KMS-11 (cell line): ENCODE measurements at regions not wholly inside any gene's neighbourhood (a gene's known extent, or its start where the extent isn't known, plus 50 kb on each side); places are given as distances from the start of the nearest gene placed in this dataset.

Experiments used
- H2AFZ ChIP-seq: fragments of 200-600 bp; sonication (generic); 2 replicates; pipeline ENCODE4 v1.6.1; 2016; ENCODE audit warnings: antibody characterized with exemption, mixed run types, low read depth
- H3K27ac ChIP-seq: fragments of 200-600 bp; sonication (generic); 2 replicates; pipeline ENCODE4 v1.6.1; 2016; ENCODE audit warnings: mild to moderate bottlenecking, mixed run types
- H3K27me3 ChIP-seq: fragments of 200-600 bp; sonication (generic); 2 replicates; pipeline ENCODE4 v1.6.1; 2017; ENCODE audit warnings: mild to moderate bottlenecking, low read depth, mixed run types, moderate library complexity; ENCODE audit not compliant: insufficient read depth
- H3K36me3 ChIP-seq: fragments of 200-600 bp; sonication (generic); 2 replicates; pipeline ENCODE4 v1.6.1; 2017; ENCODE audit warnings: mild to moderate bottlenecking, mixed run types; ENCODE audit not compliant: insufficient read depth
- H3K4me1 ChIP-seq: fragments of 200-600 bp; sonication (generic); 2 replicates; pipeline ENCODE4 v1.6.1; 2016; ENCODE audit warnings: mild to moderate bottlenecking, low read depth, mixed run types; ENCODE audit not compliant: poor library complexity, severe bottlenecking
- H3K4me2 ChIP-seq: fragments of 200-600 bp; sonication (generic); 2 replicates; pipeline ENCODE4 v1.7.0; 2016; ENCODE audit warnings: mild to moderate bottlenecking, mixed run types
- H3K4me3 ChIP-seq: fragments of 200-600 bp; sonication (generic); IDR thresholded peaks from 2 replicates; pipeline ENCODE4 v1.6.1; 2017; ENCODE audit warnings: low read depth, low read length, mixed read lengths; ENCODE audit not compliant: insufficient read depth
- H3K79me2 ChIP-seq: fragments of 200-600 bp; sonication (generic); 2 replicates; pipeline ENCODE4 v1.6.1; 2016; ENCODE audit warnings: low read depth, mixed run types; ENCODE audit not compliant: insufficient read depth
- H3K9ac ChIP-seq: fragments of 200-600 bp; sonication (generic); 2 replicates; pipeline ENCODE4 v1.6.1; 2016; ENCODE audit warnings: mild to moderate bottlenecking, mixed run types
- H4K20me1 ChIP-seq: fragments of 200-600 bp; sonication (generic); 2 replicates; pipeline ENCODE4 v1.6.1; 2016; ENCODE audit warnings: mild to moderate bottlenecking, mixed run types; ENCODE audit not compliant: insufficient read depth
- TF ChIP-seq, protein P1 (sequence below): fragments of 200-600 bp; sonication (generic); conservative IDR thresholded peaks from 2 replicates; pipeline ENCODE4 v1.6.1; 2017; ENCODE audit warnings: low read depth, mild to moderate bottlenecking, antibody characterized with exemption, low read length, moderate library complexity, mixed read lengths

- H3K4me3 ChIP-seq: no peak overlapping the region
- no peak overlapping the region for H3K27ac ChIP-seq
- no peak overlapping the region for H2AFZ ChIP-seq
- no peaks in the 10 kb centered on the region for H3K36me3 ChIP-seq
- H3K27me3 ChIP-seq: no peaks in the 10 kb centered on the region
- TF ChIP-seq, protein P1, sequence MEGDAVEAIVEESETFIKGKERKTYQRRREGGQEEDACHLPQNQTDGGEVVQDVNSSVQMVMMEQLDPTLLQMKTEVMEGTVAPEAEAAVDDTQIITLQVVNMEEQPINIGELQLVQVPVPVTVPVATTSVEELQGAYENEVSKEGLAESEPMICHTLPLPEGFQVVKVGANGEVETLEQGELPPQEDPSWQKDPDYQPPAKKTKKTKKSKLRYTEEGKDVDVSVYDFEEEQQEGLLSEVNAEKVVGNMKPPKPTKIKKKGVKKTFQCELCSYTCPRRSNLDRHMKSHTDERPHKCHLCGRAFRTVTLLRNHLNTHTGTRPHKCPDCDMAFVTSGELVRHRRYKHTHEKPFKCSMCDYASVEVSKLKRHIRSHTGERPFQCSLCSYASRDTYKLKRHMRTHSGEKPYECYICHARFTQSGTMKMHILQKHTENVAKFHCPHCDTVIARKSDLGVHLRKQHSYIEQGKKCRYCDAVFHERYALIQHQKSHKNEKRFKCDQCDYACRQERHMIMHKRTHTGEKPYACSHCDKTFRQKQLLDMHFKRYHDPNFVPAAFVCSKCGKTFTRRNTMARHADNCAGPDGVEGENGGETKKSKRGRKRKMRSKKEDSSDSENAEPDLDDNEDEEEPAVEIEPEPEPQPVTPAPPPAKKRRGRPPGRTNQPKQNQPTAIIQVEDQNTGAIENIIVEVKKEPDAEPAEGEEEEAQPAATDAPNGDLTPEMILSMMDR: no peak
- H3K9ac ChIP-seq: no peak overlapping the region
- no peak overlapping the region for H3K4me2 ChIP-seq
- H4K20me1 ChIP-seq: no peaks in the 10 kb centered on the region
- no peaks in the 10 kb centered on the region for H3K79me2 ChIP-seq
- H3K4me1 ChIP-seq: no peaks in the 10 kb centered on the region
These were observed 299.4 kb downstream of the CRPPA start for GRCh38 chr7:16121876-16122390.

DNA sequence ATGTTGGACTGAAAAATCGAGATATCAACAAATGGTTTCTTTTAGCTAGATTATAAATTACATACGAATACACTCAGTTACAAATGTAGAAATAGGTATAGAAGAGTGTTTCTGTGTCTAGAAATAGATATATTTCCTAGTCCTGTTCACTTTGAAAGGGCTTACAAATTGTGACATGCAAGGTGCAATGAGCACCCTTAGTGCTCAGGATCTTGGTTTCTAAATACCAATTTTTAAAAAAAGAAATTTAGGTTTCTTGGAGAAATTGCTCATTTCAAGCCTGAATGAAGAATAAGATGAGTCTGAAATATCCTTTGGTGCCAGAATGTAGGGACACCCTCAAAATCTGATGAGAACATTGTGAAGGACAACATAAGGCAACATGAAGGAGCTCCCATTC is 306.0 kb downstream of the CRPPA start:
- no peak overlapping the region for H3K4me3 ChIP-seq
- no peak overlapping the region for H2AFZ ChIP-seq
- no peaks in the 10 kb centered on the region for H3K27me3 ChIP-seq

DNA sequence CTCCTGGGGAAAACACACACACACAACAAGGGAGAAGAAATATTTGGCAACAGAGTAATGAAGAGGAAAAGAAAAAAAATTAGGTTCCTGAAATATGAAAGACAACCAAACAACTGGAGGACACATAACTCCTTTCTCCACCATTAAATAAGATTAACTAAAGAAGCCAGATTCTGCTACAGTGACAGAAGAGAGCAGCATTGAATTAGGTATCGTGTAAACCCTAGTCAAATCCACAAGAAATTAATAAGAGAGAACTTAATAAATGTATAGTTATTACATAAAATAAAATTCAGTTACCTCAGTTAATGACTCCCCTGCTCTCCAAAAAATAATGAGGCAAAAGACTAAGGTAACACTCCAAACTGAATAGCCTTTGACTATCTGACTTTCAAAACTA is 306.7 kb downstream of the CRPPA start:
- peak overlapping the region; percentile 17; the same call in 1 of the 2 replicates for H2AFZ ChIP-seq
- H3K79me2 ChIP-seq: no peaks in the 10 kb centered on the region
- H3K4me2 ChIP-seq: no peak overlapping the region
- no peak overlapping the region for H3K27ac ChIP-seq
- H4K20me1 ChIP-seq: no peaks in the 10 kb centered on the region
- H3K4me1 ChIP-seq: peaks cover 17% of the 10 kb centered on the region
- TF ChIP-seq, protein P1: peak; percentile 40; the same call in 1 of the 2 replicates
- H3K9ac ChIP-seq: no peak overlapping the region
- no peaks in the 10 kb centered on the region for H3K27me3 ChIP-seq
- H3K4me3 ChIP-seq: no peak overlapping the region
- no peaks in the 10 kb centered on the region for H3K36me3 ChIP-seq

More for the DNA sequence above, 306.0 kb downstream of the CRPPA start:
- TF ChIP-seq, protein P1: no peak
- H3K79me2 ChIP-seq: no peaks in the 10 kb centered on the region
- H4K20me1 ChIP-seq: no peaks in the 10 kb centered on the region
- H3K9ac ChIP-seq: no peak overlapping the region
- H3K4me1 ChIP-seq: peaks cover 17% of the 10 kb centered on the region
- H3K4me2 ChIP-seq: no peak overlapping the region
- H3K36me3 ChIP-seq: no peaks in the 10 kb centered on the region
- H3K27ac ChIP-seq: no peak overlapping the region

DNA sequence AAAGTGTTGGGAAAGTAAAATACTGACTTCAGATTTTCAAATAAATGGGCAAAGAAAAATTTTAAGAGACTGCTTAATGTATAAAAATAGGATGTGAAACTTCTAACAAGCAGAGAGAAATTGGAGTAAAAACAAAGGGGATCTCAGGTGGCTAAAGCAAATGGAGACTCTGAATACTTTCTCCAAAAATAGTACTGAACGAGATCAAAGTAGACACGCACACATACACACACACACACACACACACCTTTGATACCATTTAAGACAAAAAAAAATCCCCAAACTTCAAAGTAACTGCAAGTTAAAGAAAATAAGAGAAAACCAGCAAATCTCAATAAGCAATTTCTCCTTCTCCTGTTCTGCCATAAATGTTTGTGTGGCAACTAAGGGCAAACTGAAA is 307.3 kb downstream of the CRPPA start:
- Histone ChIP-seq H3K27ac (no peak overlapping the region), H3K4me3 (no peak overlapping the region), H2AFZ (peak overlapping the region; percentile 17; the same call in 1 of the 2 replicates), H3K4me2 (no peak overlapping the region), H3K4me1 (peaks cover 17% of the 10 kb centered on the region), H3K9ac (no peak overlapping the region), H3K36me3 (no peaks in the 10 kb centered on the region), H3K79me2 (no peaks in the 10 kb centered on the region), H4K20me1 (no peaks in the 10 kb centered on the region), H3K27me3 (no peaks in the 10 kb centered on the region)
- TF ChIP-seq, protein P1: no peak
